Lung (tissue), 11 donors: ENCODE measurements at regions not wholly inside any gene's neighbourhood (a gene's known extent, or its start where the extent isn't known, plus 50 kb on each side); places are given as distances from the start of the nearest gene placed in this dataset.

Experiments used
- ATAC-seq: fragments of 200-7000 bp; cut with Tn5 transposase; one replicate; pipeline ENCODE4 v1.9.1; 2020; ENCODE audit warnings: moderate number of reproducible peaks; ENCODE audit not compliant: insufficient read depth, low FRiP score
- DNase-seq, 3 donors: peaks; one replicate each; pipeline ENCODE4 v3.0.0-alpha.2; 2013 to 2017
- H3K27ac ChIP-seq, 2 donors: one replicate each; pipeline ENCODE4 v1.5.1; 2013; ENCODE audit warnings: mild to moderate bottlenecking in 2 of 2, moderate library complexity in 2 of 2, control low read depth in 1 of 2, inconsistent platforms in 1 of 2, low read depth in 1 of 2, low read length in 1 of 2
- H3K27me3 ChIP-seq, 3 donors: one replicate each; pipeline ENCODE4 v1.5.1; 2013; ENCODE audit warnings: low read length in 2 of 3; ENCODE audit not compliant: control insufficient read depth in 3 of 3, insufficient read depth in 3 of 3
- H3K36me3 ChIP-seq, 4 donors: one replicate each; pipeline ENCODE4 v1.5.1; 2013; ENCODE audit warnings: low read length in 4 of 4, mild to moderate bottlenecking in 1 of 4, moderate library complexity in 1 of 4; ENCODE audit not compliant: control insufficient read depth in 4 of 4, insufficient read depth in 4 of 4
- H3K4me1 ChIP-seq, 5 donors: one replicate each; pipeline ENCODE4 v1.5.1; 2013; ENCODE audit warnings: low read length in 5 of 5, mild to moderate bottlenecking in 2 of 5, moderate library complexity in 1 of 5; ENCODE audit not compliant: control insufficient read depth in 5 of 5, insufficient read depth in 5 of 5
- H3K4me3 ChIP-seq: one replicate; pipeline ENCODE4 v1.5.1; 2013; ENCODE audit warnings: mild to moderate bottlenecking, control low read depth, moderate library complexity
- H3K9ac ChIP-seq, 2 donors: one replicate each; pipeline ENCODE4 v1.5.1; 2013; ENCODE audit warnings: low read length in 2 of 2, control low read depth in 1 of 2; ENCODE audit not compliant: insufficient read depth in 1 of 2
- H3K9me3 ChIP-seq, 4 donors: one replicate each; pipeline ENCODE4 v1.5.1; 2013; ENCODE audit warnings: low read length in 3 of 4, mild to moderate bottlenecking in 1 of 4, moderate library complexity in 1 of 4; ENCODE audit not compliant: control insufficient read depth in 4 of 4, insufficient read depth in 3 of 4
- CTCF ChIP-seq: IDR thresholded peaks from 2 replicates; pipeline ENCODE4 v1.5.1; 2012; ENCODE audit warnings: mild to moderate bottlenecking; ENCODE audit errors: control extremely low read depth, extremely low read depth
- WGBS, 2 donors: extraction: QIAGEN DNeasy Blood & Tissue Kit; methylation state at CpG; one replicate each; pipeline ENCODE4 v1.1.7; 2013; 5-methylcytosine and 5-hydroxymethylcytosine counted together
- donor health status: control.
- donor health status: control.
- donor health status: Bipolar disorder and iron deficiency.
- donor health status: healthy.
- donor health status: DM: yes; HTN: yes; CAD: no.

DNA sequence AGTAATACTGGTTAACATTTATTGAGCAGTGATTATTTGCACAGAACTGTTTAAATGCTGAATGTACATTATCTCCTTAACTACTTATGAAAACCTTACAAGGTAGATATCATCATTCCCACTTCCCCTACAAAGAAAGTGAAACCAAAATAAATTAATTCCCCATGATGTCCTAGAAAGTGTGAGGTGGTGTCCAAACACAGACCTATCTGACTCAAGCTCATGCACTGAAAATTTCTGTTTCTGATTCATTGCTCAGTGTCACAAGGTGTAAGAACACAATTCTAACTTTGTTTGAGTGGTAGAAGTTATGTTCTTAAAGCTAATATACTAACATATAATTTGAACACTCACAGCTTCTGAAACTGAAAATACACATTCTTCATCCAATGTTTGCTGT, 178.7 kb downstream of the MRPL39 start:
- Histone ChIP-seq H3K27ac (no peak overlapping the region), H3K9ac (no peak overlapping the region), H3K36me3 (no peaks in the 10 kb centered on the region), H3K4me3 (no peak overlapping the region), H3K27me3 (no peaks in the 10 kb centered on the region), H3K4me1 (no peaks in the 10 kb centered on the region), H3K9me3 (peaks cover 0 to 2% (median 0%) of the 10 kb centered on the region in 4 donors)
- no peak for TF ChIP-seq CTCF
- ATAC-seq (no peak), DNase-seq (no peak)

DNA sequence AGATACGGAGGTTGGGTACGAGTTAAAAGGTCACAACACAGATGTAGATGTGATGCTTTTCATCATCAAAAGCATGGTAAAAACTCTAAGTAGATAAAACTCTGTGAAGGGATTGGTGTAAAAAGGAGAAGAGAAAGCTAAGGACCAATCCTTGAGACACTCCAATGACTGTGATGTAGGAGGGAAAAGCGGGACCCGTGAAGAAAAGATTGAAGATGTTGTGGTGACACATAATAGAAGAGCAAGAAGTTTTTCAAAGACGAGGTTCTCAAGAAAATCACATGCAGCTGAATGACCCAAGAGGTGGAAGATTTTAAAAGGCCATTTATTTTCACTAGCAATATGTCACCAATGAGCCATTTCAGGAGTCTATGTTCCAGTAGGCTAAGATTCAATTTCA, 179.5 kb downstream of the MRPL39 start:
- Histone ChIP-seq H3K4me1 (no peaks in the 10 kb centered on the region), H3K27me3 (no peaks in the 10 kb centered on the region)
- no peak for TF ChIP-seq CTCF

GRCh38 chr21:25426580-25426979, 180.7 kb downstream of the MRPL39 start:
- 89 to 91% methylated on average over 4 of the region's 4 CpGs for WGBS, 2 donors

More for the DNA sequence above, 179.5 kb downstream of the MRPL39 start:
- no peak overlapping the region for H3K27ac ChIP-seq
- no peak for DNase-seq
- no peak overlapping the region for H3K4me3 ChIP-seq
- 84 to 90% methylated on average over 5 of the region's 5 CpGs for WGBS, 2 donors
- H3K36me3 ChIP-seq: no peaks in the 10 kb centered on the region
- ATAC-seq: no peak
- no peak overlapping the region for H3K9ac ChIP-seq
- peaks cover 0 to 2% (median 0%) of the 10 kb centered on the region in 4 donors for H3K9me3 ChIP-seq

More at GRCh38 chr21:25426580-25426979, 180.7 kb downstream of the MRPL39 start:
- Histone ChIP-seq H3K4me3 (no peak overlapping the region), H3K9me3 (peaks cover 0 to 2% (median 0%) of the 10 kb centered on the region in 4 donors), H3K4me1 (no peaks in the 10 kb centered on the region), H3K27me3 (no peaks in the 10 kb centered on the region), H3K36me3 (no peaks in the 10 kb centered on the region), H3K27ac (no peak overlapping the region), H3K9ac (no peak overlapping the region)
- ATAC-seq (no peak), DNase-seq (no peak)
- no peak for TF ChIP-seq CTCF
